ENCODE measurements at regions not wholly inside any gene's neighbourhood (a gene's known extent, or its start where the extent isn't known, plus 50 kb on each side); places are given as distances from the start of the nearest gene placed in this dataset.

- WGBS, 2 donors, result 94 to 98% methylated on average over 1 of the region's 1 CpG
- no peaks in the 10 kb centered on the region for H3K27me3 ChIP-seq (ENCODE audit: control insufficient read depth in 3 of 3, insufficient read depth in 3 of 3, low read length in 2 of 3)
- TF ChIP-seq, protein P1, sequence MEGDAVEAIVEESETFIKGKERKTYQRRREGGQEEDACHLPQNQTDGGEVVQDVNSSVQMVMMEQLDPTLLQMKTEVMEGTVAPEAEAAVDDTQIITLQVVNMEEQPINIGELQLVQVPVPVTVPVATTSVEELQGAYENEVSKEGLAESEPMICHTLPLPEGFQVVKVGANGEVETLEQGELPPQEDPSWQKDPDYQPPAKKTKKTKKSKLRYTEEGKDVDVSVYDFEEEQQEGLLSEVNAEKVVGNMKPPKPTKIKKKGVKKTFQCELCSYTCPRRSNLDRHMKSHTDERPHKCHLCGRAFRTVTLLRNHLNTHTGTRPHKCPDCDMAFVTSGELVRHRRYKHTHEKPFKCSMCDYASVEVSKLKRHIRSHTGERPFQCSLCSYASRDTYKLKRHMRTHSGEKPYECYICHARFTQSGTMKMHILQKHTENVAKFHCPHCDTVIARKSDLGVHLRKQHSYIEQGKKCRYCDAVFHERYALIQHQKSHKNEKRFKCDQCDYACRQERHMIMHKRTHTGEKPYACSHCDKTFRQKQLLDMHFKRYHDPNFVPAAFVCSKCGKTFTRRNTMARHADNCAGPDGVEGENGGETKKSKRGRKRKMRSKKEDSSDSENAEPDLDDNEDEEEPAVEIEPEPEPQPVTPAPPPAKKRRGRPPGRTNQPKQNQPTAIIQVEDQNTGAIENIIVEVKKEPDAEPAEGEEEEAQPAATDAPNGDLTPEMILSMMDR (IDR thresholded peaks at IDR 0.05; ENCODE audit: control extremely low read depth, extremely low read depth), result no peak
- no peaks in the 10 kb centered on the region for H3K9me3 ChIP-seq (ENCODE audit: control insufficient read depth in 4 of 4, insufficient read depth in 3 of 4, low read length in 3 of 4)
- no peak for ATAC-seq (ENCODE audit: insufficient read depth, low FRiP score)
- no peaks in the 10 kb centered on the region for H3K36me3 ChIP-seq (ENCODE audit: control insufficient read depth in 4 of 4, insufficient read depth in 4 of 4, low read length in 4 of 4)
- no peak overlapping the region for H3K27ac ChIP-seq (ENCODE audit: low read depth in 1 of 2, low read length in 1 of 2)
- no peak overlapping the region for H3K4me3 ChIP-seq
- H3K4me1 ChIP-seq (ENCODE audit: control insufficient read depth in 5 of 5, insufficient read depth in 5 of 5, low read length in 5 of 5), result no peaks in the 10 kb centered on the region
- H3K9ac ChIP-seq (ENCODE audit: insufficient read depth in 1 of 2, low read length in 2 of 2), result no peak overlapping the region
- DNase-seq, result no peak
These were observed 87.4 kb downstream of the SLC4A3 start for GRCh38 chr2:219714681-219715400.

DNA sequence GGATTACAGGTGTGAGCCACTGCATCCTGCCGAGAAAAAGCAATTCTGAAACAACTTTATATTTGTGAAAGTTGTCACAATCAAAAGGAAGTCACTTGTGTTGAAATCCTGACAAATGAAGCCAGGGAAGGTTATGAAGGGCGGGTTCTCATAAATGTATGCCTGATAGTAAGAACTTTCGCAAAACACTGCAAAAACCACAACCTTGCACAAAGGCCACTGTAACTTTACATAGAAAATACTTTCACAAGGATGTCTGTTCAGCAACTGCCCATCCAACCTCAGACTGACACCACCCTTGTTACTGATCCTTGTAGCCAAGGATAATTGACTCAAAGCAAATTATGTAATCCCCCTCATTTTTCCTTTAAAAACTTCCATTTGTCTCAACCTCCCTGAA, 90.6 kb downstream of the SLC4A3 start:
- 33 to 72% methylated on average over 3 of the region's 3 CpGs for WGBS, 2 donors
- H3K4me3 ChIP-seq, result no peak overlapping the region
- ATAC-seq (ENCODE audit: insufficient read depth, low FRiP score) (no peak), DNase-seq (no peak)
- no peaks in the 10 kb centered on the region for H3K9me3 ChIP-seq (ENCODE audit: control insufficient read depth in 4 of 4, insufficient read depth in 3 of 4, low read length in 3 of 4)
- H3K36me3 ChIP-seq (ENCODE audit: control insufficient read depth in 4 of 4, insufficient read depth in 4 of 4, low read length in 4 of 4), result no peaks in the 10 kb centered on the region
- no peaks in the 10 kb centered on the region for H3K4me1 ChIP-seq (ENCODE audit: control insufficient read depth in 5 of 5, insufficient read depth in 5 of 5, low read length in 5 of 5)
- no peaks in the 10 kb centered on the region for H3K27me3 ChIP-seq (ENCODE audit: control insufficient read depth in 3 of 3, insufficient read depth in 3 of 3, low read length in 2 of 3)
- H3K27ac ChIP-seq (ENCODE audit: low read depth in 1 of 2, low read length in 1 of 2), result no peak overlapping the region
- TF ChIP-seq, protein P1 (IDR thresholded peaks at IDR 0.05; ENCODE audit: control extremely low read depth, extremely low read depth), result no peak
- no peak overlapping the region for H3K9ac ChIP-seq (ENCODE audit: insufficient read depth in 1 of 2, low read length in 2 of 2)

- Histone ChIP-seq H3K4me1 (ENCODE audit: control insufficient read depth in 5 of 5, insufficient read depth in 5 of 5, low read length in 5 of 5) (peaks cover 0 to 3% (median 0%) of the 10 kb centered on the region in 5 donors), H3K9ac (ENCODE audit: insufficient read depth in 1 of 2, low read length in 2 of 2) (no peak overlapping the region), H3K4me3 (no peak overlapping the region), H3K27me3 (ENCODE audit: control insufficient read depth in 3 of 3, insufficient read depth in 3 of 3, low read length in 2 of 3) (no peaks in the 10 kb centered on the region), H3K36me3 (ENCODE audit: control insufficient read depth in 4 of 4, insufficient read depth in 4 of 4, low read length in 4 of 4) (no peaks in the 10 kb centered on the region), H3K9me3 (ENCODE audit: control insufficient read depth in 4 of 4, insufficient read depth in 3 of 4, low read length in 3 of 4) (no peaks in the 10 kb centered on the region), H3K27ac (ENCODE audit: low read depth in 1 of 2, low read length in 1 of 2) (no peak overlapping the region)
- TF ChIP-seq, protein P1 (IDR thresholded peaks at IDR 0.05; ENCODE audit: control extremely low read depth, extremely low read depth), result no peak
- WGBS, 2 donors, result 70 to 90% methylated on average over 4 of the region's 4 CpGs
- DNase-seq (no peak), ATAC-seq (ENCODE audit: insufficient read depth, low FRiP score) (no peak)
These were observed 92.1 kb downstream of the SLC4A3 start for GRCh38 chr2:219719521-219719920.

GRCh38 chr2:219720956-219721355, 93.5 kb downstream of the SLC4A3 start:
- Histone ChIP-seq H3K27me3 (ENCODE audit: control insufficient read depth in 3 of 3, insufficient read depth in 3 of 3, low read length in 2 of 3) (no peaks in the 10 kb centered on the region), H3K27ac (ENCODE audit: low read depth in 1 of 2, low read length in 1 of 2) (no peak overlapping the region), H3K36me3 (ENCODE audit: control insufficient read depth in 4 of 4, insufficient read depth in 4 of 4, low read length in 4 of 4) (no peaks in the 10 kb centered on the region), H3K4me3 (no peak overlapping the region), H3K9me3 (ENCODE audit: control insufficient read depth in 4 of 4, insufficient read depth in 3 of 4, low read length in 3 of 4) (no peaks in the 10 kb centered on the region), H3K9ac (ENCODE audit: insufficient read depth in 1 of 2, low read length in 2 of 2) (no peak overlapping the region), H3K4me1 (ENCODE audit: control insufficient read depth in 5 of 5, insufficient read depth in 5 of 5, low read length in 5 of 5) (peaks cover 0 to 7% (median 0%) of the 10 kb centered on the region in 5 donors)
- ATAC-seq (ENCODE audit: insufficient read depth, low FRiP score), result no peak
- no peak for DNase-seq
- 66 to 83% methylated on average over 6 of the region's 6 CpGs for WGBS, 2 donors
- TF ChIP-seq, protein P1 (IDR thresholded peaks at IDR 0.05; ENCODE audit: control extremely low read depth, extremely low read depth), result no peak

All from lung (tissue), 11 donors.